DND-41 (cell line): ENCODE measurements at regions not wholly inside any gene's neighbourhood (a gene's known extent, or its start where the extent isn't known, plus 50 kb on each side); places are given as distances from the start of the nearest gene placed in this dataset.

Source experiments
- CTCF ChIP-seq: IDR thresholded peaks from 2 replicates; pipeline ENCODE4 v1.5.1; 2012; ENCODE audit warnings: borderline replicate concordance, low read length, moderate library complexity, mild to moderate bottlenecking; ENCODE audit not compliant: poor library complexity, severe bottlenecking; ENCODE audit errors: extremely low read depth
- EZH2 ChIP-seq: IDR thresholded peaks from 3 replicates; pipeline ENCODE4 v1.6.1; 2012; ENCODE audit warnings: borderline replicate concordance, low read depth, mild to moderate bottlenecking, moderate library complexity, low read length, inconsistent platforms; ENCODE audit not compliant: severe bottlenecking

GRCh38 chr12:114993165-114993564 is 309.2 kb upstream of the TBX3 start:
- no peak for TF ChIP-seq CTCF
- TF ChIP-seq EZH2, result no peak
